ENCODE measurements at regions not wholly inside any gene's neighbourhood (a gene's known extent, or its start where the extent isn't known, plus 50 kb on each side); places are given as distances from the start of the nearest gene placed in this dataset.
A peak's percentile ranks its signal among the peaks of the same experiment; 100 is the strongest.

DNA sequence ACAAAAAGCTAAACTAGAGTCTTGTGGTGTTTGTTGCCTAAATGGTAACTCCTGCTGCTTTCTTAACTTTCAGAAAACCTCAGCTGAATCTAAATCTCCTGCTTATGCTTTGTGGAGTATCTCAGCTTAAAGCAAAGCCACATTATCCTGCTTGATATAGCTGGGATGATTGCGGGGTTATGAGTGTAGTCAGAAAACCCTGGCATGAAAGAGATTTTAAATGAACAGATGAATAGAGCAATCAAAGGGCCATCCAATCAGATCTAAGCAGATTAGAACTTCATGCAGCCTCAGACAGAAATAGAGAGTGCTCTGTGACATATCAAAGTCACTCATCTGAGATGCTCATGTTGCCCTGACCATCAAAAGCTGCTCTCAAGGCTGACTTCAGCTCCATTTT, 305.5 kb downstream of the DMRT2 start:
- Histone ChIP-seq H3K9me3 (ENCODE audit: control insufficient read depth in 1 of 2, insufficient read depth in 1 of 2, low read length in 2 of 2) (no peaks in the 10 kb centered on the region), H3K36me3 (ENCODE audit: insufficient read depth, low read length) (no peaks in the 10 kb centered on the region), H3K4me1 (ENCODE audit: insufficient read depth, low read length) (no peaks in the 10 kb centered on the region), H3K4me3 (ENCODE audit: low read length) (no peak overlapping the region), H3K27ac (ENCODE audit: low read depth in 1 of 2, low read length in 2 of 2) (no peak overlapping the region), H3K27me3 (ENCODE audit: control insufficient read depth in 1 of 2, insufficient read depth in 2 of 2, low read length in 2 of 2) (no peaks in the 10 kb centered on the region)
- Mint-ChIP-seq H3K27ac (no peak overlapping the region), H3K27me3 (no peaks in the 10 kb centered on the region), H3K4me1 (ENCODE audit: low read depth) (no peaks in the 10 kb centered on the region), H3K4me3 (no peak overlapping the region), H3K9me3 (no peaks in the 10 kb centered on the region), H3K36me3 (ENCODE audit: low read depth) (no peaks in the 10 kb centered on the region)
- intact Hi-C loops (cut with DNase I, micrococcal nuclease) = no loop called here
- DNase-seq = no peak
- CTCF ChIA-PET = no interaction called here
- POLR2A ChIA-PET = no interaction called here
- ATAC-seq (ENCODE audit: poor library complexity) = no peak
- TF ChIP-seq, protein P1, sequence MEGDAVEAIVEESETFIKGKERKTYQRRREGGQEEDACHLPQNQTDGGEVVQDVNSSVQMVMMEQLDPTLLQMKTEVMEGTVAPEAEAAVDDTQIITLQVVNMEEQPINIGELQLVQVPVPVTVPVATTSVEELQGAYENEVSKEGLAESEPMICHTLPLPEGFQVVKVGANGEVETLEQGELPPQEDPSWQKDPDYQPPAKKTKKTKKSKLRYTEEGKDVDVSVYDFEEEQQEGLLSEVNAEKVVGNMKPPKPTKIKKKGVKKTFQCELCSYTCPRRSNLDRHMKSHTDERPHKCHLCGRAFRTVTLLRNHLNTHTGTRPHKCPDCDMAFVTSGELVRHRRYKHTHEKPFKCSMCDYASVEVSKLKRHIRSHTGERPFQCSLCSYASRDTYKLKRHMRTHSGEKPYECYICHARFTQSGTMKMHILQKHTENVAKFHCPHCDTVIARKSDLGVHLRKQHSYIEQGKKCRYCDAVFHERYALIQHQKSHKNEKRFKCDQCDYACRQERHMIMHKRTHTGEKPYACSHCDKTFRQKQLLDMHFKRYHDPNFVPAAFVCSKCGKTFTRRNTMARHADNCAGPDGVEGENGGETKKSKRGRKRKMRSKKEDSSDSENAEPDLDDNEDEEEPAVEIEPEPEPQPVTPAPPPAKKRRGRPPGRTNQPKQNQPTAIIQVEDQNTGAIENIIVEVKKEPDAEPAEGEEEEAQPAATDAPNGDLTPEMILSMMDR (IDR thresholded peaks at IDR 0.05) = no peak

DNA sequence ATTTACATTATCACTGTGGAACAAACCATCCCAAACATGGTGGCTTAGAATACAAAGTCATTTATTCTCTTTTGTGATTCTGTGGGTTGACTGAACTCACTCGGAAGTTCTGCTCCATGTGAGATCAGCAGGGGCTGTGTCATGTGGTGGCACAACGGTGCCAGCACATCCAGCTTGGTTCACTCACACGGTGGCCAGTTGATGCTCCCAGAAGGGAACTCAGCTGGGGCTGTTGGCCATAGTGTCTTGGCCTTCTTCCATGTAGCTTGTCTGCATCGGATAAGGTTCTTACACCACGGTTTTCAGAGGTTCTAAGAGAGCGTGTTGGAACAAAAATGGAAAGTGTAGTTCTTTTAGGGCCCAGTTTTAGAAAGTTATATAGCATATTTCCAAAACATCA, 312.7 kb downstream of the DMRT2 start:
- intact Hi-C loops (cut with DNase I, micrococcal nuclease) = no loop called here
- Histone ChIP-seq H3K36me3 (ENCODE audit: insufficient read depth, low read length) (no peaks in the 10 kb centered on the region), H3K27ac (ENCODE audit: low read depth in 1 of 2, low read length in 2 of 2) (no peak overlapping the region), H3K9me3 (ENCODE audit: control insufficient read depth in 1 of 2, insufficient read depth in 1 of 2, low read length in 2 of 2) (no peaks in the 10 kb centered on the region), H3K27me3 (ENCODE audit: control insufficient read depth in 1 of 2, insufficient read depth in 2 of 2, low read length in 2 of 2) (no peaks in the 10 kb centered on the region), H3K4me1 (ENCODE audit: insufficient read depth, low read length) (no peaks in the 10 kb centered on the region), H3K4me3 (ENCODE audit: low read length) (no peak overlapping the region)
- no peaks in the 10 kb centered on the region for H3K4me1 Mint-ChIP-seq (ENCODE audit: low read depth)
- no peaks in the 10 kb centered on the region for H3K36me3 Mint-ChIP-seq (ENCODE audit: low read depth)
- H3K27ac Mint-ChIP-seq = no peak overlapping the region
- no peak overlapping the region for H3K4me3 Mint-ChIP-seq
- TF ChIP-seq, protein P1 (IDR thresholded peaks at IDR 0.05) = no peak
- no peak for DNase-seq
- no peaks in the 10 kb centered on the region for H3K27me3 Mint-ChIP-seq
- ChIA-PET POLR2A (no interaction called here), CTCF (no interaction called here)
- ATAC-seq (ENCODE audit: poor library complexity) = no peak
- no peaks in the 10 kb centered on the region for H3K9me3 Mint-ChIP-seq

DNA sequence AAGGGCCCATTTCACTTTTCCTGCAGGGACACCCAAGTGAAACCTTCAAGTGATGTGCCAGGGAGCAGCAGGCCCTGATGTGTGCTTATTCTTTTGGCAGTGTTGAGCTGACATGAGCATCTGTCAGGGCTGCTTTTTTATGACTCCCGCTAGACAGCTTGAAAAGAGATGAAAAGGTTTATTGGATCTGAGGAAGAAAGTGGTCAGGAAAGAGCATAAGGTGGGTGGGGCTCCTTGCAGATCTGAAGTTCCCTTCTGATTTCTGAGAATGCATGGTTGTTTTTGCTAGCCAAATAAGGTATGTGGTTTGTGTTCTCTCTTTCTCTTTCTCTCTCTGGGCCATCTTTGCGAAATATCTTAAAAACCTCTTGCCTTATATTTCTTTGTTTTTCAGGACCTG, 316.1 kb downstream of the DMRT2 start:
- Histone ChIP-seq H3K36me3 (ENCODE audit: insufficient read depth, low read length) (no peaks in the 10 kb centered on the region), H3K27ac (ENCODE audit: low read depth in 1 of 2, low read length in 2 of 2) (peak overlapping the region in 1 of 2 donors; percentile 17), H3K27me3 (ENCODE audit: control insufficient read depth in 1 of 2, insufficient read depth in 2 of 2, low read length in 2 of 2) (no peaks in the 10 kb centered on the region), H3K9me3 (ENCODE audit: control insufficient read depth in 1 of 2, insufficient read depth in 1 of 2, low read length in 2 of 2) (no peaks in the 10 kb centered on the region), H3K4me1 (ENCODE audit: insufficient read depth, low read length) (no peaks in the 10 kb centered on the region), H3K4me3 (ENCODE audit: low read length) (no peak overlapping the region)
- intact Hi-C loops (cut with DNase I, micrococcal nuclease) = no loop called here
- ChIA-PET CTCF (no interaction called here), POLR2A (no interaction called here)
- no peaks in the 10 kb centered on the region for H3K9me3 Mint-ChIP-seq
- no peaks in the 10 kb centered on the region for H3K36me3 Mint-ChIP-seq (ENCODE audit: low read depth)
- DNase-seq (peak in 3 of 14 experiments; percentile 5 to 63 (median 6)), ATAC-seq (ENCODE audit: poor library complexity) (no peak)
- peak overlapping the region; percentile 19 for H3K27ac Mint-ChIP-seq
- H3K4me1 Mint-ChIP-seq (ENCODE audit: low read depth) = no peaks in the 10 kb centered on the region
- TF ChIP-seq, protein P1 (IDR thresholded peaks at IDR 0.05) = no peak
- no peak overlapping the region for H3K4me3 Mint-ChIP-seq
- H3K27me3 Mint-ChIP-seq = no peaks in the 10 kb centered on the region
